ENCODE measurements at regions not wholly inside any gene's neighbourhood (a gene's known extent, or its start where the extent isn't known, plus 50 kb on each side); places are given as distances from the start of the nearest gene placed in this dataset.
"Not testable (repeated sequence)": the region's sequence is repeated elsewhere in the genome, so short reads cannot be mapped to it uniquely, and the experiment has no call there.

DNA sequence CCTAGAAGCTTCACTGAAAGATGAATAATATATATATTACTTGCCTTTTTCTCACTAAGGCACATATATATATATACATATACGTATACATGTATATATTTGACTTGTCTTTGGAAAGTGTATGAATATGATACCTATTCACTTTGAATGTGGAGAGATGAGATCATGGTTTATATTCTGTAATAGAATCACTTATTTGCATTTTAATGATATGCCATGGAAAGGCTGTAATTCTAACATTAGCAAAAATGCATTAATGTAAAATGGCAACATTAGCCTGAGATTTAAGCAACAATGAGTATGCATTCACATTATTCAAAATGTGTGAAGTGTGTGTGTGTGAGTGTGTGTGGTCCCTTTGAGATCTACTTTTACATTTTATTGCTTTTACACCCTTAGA is 54.5 kb upstream of the PRKD1 start:
- Histone ChIP-seq H3K9ac (ENCODE audit: low read depth, low read length) (no peak overlapping the region), H3K27me3 (ENCODE audit: control insufficient read depth, insufficient read depth, low read length) (no peaks in the 10 kb centered on the region), H3K4me3 (ENCODE audit: low read depth, low read length) (no peak overlapping the region), H3K4me1 (ENCODE audit: control insufficient read depth, insufficient read depth, low read length) (no peaks in the 10 kb centered on the region), H3K36me3 (ENCODE audit: control insufficient read depth, insufficient read depth, low read length) (no peaks in the 10 kb centered on the region), H3K9me3 (ENCODE audit: control insufficient read depth, insufficient read depth, low read length) (no peaks in the 10 kb centered on the region)

DNA sequence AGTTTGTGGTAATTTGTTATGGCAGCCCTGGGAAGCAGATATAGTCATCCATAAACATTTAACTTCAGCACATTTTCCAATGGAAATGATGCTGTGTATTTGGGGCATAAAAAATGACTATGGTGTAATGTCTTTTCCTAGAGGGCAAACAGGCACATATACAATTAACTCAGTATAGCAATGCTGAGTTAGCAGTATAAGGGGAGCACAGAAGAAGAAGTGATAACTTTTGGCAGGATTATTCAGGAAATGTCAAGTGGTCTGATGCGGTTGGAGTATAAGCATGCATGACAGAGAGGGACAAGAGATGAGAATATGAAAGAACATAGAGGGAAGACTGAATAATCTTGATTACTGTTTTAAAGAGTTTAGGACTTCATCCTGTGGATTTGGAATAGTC is 55.3 kb upstream of the PRKD1 start:
- Histone ChIP-seq H3K27me3 (ENCODE audit: control insufficient read depth, insufficient read depth, low read length) (no peaks in the 10 kb centered on the region), H3K4me1 (ENCODE audit: control insufficient read depth, insufficient read depth, low read length) (no peaks in the 10 kb centered on the region), H3K9ac (ENCODE audit: low read depth, low read length) (no peak overlapping the region), H3K36me3 (ENCODE audit: control insufficient read depth, insufficient read depth, low read length) (no peaks in the 10 kb centered on the region), H3K4me3 (ENCODE audit: low read depth, low read length) (no peak overlapping the region), H3K9me3 (ENCODE audit: control insufficient read depth, insufficient read depth, low read length) (no peaks in the 10 kb centered on the region)

DNA sequence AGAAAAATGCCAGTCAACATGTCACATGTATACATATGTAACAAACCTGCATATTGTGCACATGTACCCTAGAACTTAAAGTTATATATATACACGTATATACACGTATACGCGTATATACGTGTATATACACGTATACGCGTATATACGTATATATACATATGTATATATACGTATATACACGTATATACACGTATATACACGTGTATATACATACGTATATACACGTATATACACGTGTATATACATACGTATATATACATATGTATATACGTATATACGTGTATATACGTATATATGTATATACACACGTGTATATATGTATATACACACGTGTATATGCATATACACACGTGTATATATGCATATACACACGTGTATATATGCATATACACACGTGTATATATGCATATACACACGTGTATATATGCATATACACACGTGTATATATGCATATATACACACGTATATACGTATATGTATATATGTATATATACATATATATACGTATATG is 62.8 kb upstream of the PRKD1 start:
- H3K36me3 ChIP-seq (ENCODE audit: control insufficient read depth, insufficient read depth, low read length); H3K4me1 ChIP-seq (ENCODE audit: control insufficient read depth, insufficient read depth, low read length); H3K4me3 ChIP-seq (ENCODE audit: low read depth, low read length); H3K27me3 ChIP-seq (ENCODE audit: control insufficient read depth, insufficient read depth, low read length); H3K9me3 ChIP-seq (ENCODE audit: control insufficient read depth, insufficient read depth, low read length); H3K9ac ChIP-seq (ENCODE audit: low read depth, low read length): not testable (repeated sequence)

DNA sequence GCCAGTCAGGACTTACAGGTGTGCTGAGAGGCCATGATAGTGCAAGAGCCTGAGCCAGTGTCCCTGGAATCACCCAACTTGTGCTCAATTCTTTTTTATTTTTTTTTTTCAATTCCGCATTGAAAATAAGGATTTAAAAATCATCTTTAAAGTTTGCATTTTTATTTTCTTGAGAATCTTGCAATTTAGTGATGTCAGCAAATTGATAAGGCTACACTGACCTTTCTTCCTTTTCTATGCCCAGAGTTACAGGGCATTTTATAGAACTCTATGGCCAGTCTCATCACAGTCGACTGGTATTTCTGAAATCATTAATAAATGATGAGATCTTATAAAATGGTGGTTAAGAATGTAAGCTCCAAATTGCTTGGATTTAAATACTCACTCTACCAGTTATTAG is 63.3 kb upstream of the PRKD1 start:
- Histone ChIP-seq H3K9ac (ENCODE audit: low read depth, low read length) (no peak overlapping the region), H3K4me1 (ENCODE audit: control insufficient read depth, insufficient read depth, low read length) (no peaks in the 10 kb centered on the region), H3K36me3 (ENCODE audit: control insufficient read depth, insufficient read depth, low read length) (no peaks in the 10 kb centered on the region), H3K4me3 (ENCODE audit: low read depth, low read length) (no peak overlapping the region), H3K9me3 (ENCODE audit: control insufficient read depth, insufficient read depth, low read length) (no peaks in the 10 kb centered on the region), H3K27me3 (ENCODE audit: control insufficient read depth, insufficient read depth, low read length) (no peaks in the 10 kb centered on the region)

DNA sequence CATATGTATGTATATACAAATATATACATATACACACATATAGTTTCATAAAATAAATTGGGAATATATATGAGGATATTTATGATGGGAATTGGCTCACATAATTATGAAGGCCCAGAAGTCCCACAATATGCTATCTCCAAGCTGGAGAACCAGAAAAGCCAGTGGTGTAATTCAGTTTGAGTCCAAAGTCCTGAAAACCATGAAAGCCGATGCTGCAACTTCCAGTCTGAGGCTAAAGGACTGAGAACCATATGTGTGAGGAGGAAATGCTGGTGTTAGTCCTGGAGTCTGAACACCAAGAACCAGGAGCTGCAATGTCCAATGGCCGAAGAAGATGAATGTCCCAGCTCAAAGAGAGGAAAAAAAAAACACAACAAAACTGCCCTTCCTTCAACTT is 65.5 kb upstream of the PRKD1 start:
- no peaks in the 10 kb centered on the region for H3K27me3 ChIP-seq (ENCODE audit: control insufficient read depth, insufficient read depth, low read length)
- H3K4me1 ChIP-seq (ENCODE audit: control insufficient read depth, insufficient read depth, low read length) = no peaks in the 10 kb centered on the region
- H3K4me3 ChIP-seq (ENCODE audit: low read depth, low read length) = no peak overlapping the region
- no peaks in the 10 kb centered on the region for H3K36me3 ChIP-seq (ENCODE audit: control insufficient read depth, insufficient read depth, low read length)
- H3K9ac ChIP-seq (ENCODE audit: low read depth, low read length) = no peak overlapping the region
- H3K9me3 ChIP-seq (ENCODE audit: control insufficient read depth, insufficient read depth, low read length) = no peaks in the 10 kb centered on the region

DNA sequence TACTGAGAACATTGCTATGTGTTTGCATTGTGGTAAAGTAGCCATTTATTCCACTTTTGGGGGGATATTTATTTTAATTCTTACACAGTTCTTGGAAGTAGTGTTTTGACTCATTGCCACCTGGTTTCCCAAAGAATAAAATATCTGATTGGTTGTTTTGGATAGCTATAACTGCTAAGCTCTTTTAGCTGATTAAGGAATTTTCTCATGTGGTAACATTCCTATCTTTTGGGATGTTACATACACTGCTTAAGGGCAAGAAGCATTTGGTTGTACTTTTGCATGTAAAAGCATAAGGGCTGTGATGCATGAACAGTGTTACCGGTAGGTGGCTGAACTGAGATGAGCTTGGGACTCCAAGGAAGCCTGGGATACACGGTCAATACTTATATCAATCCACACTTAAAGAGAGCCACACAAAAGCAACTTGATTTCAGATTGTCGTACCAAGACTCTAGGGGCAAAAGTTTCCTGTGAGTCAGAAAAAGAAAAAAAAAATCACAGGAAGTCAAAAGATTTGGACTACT is 71.4 kb upstream of the PRKD1 start:
- Histone ChIP-seq H3K36me3 (ENCODE audit: control insufficient read depth, insufficient read depth, low read length) (no peaks in the 10 kb centered on the region), H3K4me1 (ENCODE audit: control insufficient read depth, insufficient read depth, low read length) (no peaks in the 10 kb centered on the region), H3K9ac (ENCODE audit: low read depth, low read length) (no peak overlapping the region), H3K4me3 (ENCODE audit: low read depth, low read length) (no peak overlapping the region), H3K9me3 (ENCODE audit: control insufficient read depth, insufficient read depth, low read length) (no peaks in the 10 kb centered on the region), H3K27me3 (ENCODE audit: control insufficient read depth, insufficient read depth, low read length) (no peaks in the 10 kb centered on the region)

DNA sequence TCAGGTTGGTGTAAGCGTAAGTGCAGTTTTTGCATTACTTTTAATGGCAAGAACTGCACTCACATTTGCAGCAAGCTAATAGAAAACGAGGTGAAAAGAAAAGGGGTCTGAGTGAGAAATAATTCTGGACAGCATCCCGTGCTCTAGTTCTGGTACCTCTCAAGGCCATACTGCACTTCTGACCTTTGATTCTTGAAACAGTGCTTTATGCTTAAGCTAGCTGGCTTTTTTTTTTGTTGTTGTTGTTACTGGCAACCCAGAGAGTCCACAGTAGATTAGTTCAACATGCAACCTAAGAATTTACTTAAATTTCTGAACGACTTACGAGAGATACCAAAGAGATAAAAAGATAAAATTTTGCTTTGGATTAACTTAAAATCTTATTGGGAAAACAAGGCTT is 75.2 kb upstream of the PRKD1 start:
- H3K4me3 ChIP-seq (ENCODE audit: low read depth, low read length) = no peak overlapping the region
- H3K9me3 ChIP-seq (ENCODE audit: control insufficient read depth, insufficient read depth, low read length) = no peaks in the 10 kb centered on the region
- H3K4me1 ChIP-seq (ENCODE audit: control insufficient read depth, insufficient read depth, low read length) = no peaks in the 10 kb centered on the region
- no peaks in the 10 kb centered on the region for H3K27me3 ChIP-seq (ENCODE audit: control insufficient read depth, insufficient read depth, low read length)
- H3K36me3 ChIP-seq (ENCODE audit: control insufficient read depth, insufficient read depth, low read length) = no peaks in the 10 kb centered on the region
- no peak overlapping the region for H3K9ac ChIP-seq (ENCODE audit: low read depth, low read length)

DNA sequence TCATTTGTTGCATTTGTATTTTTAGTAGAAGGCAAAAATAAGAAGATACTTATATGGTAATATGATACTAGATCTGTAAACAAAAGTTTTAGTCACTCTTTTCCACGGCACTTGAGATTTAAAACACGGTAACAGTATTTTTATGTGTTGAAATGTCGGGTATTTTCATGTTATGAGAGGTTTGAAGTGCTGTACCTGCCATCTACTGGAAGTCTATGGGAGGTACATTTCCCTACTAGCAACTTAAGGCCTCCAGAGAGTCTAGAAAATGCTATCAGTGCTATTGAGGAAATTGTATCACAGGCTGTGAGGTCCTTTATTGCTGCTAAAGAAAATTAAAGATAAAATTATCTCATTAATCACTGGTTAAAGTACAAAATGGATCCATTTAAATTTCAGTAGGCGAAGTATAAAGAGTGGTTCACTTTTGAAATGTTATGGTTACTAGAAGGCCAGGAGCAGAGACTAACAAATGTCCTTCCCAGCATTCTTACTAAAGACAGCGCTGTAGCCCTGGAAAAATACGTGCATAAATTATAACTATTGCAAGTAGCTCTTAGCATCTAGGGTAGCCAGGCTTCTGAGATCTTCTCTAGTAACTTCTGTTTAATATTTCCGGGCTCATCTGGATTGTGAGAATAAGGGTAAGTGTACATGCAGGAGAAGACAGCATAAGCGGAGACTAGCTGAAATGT is 77.6 kb upstream of the PRKD1 start:
- no peaks in the 10 kb centered on the region for H3K27me3 ChIP-seq (ENCODE audit: control insufficient read depth, insufficient read depth, low read length)
- H3K4me1 ChIP-seq (ENCODE audit: control insufficient read depth, insufficient read depth, low read length) = no peaks in the 10 kb centered on the region
- H3K36me3 ChIP-seq (ENCODE audit: control insufficient read depth, insufficient read depth, low read length) = no peaks in the 10 kb centered on the region
- no peak overlapping the region for H3K9ac ChIP-seq (ENCODE audit: low read depth, low read length)
- no peak overlapping the region for H3K4me3 ChIP-seq (ENCODE audit: low read depth, low read length)
- no peaks in the 10 kb centered on the region for H3K9me3 ChIP-seq (ENCODE audit: control insufficient read depth, insufficient read depth, low read length)

DNA sequence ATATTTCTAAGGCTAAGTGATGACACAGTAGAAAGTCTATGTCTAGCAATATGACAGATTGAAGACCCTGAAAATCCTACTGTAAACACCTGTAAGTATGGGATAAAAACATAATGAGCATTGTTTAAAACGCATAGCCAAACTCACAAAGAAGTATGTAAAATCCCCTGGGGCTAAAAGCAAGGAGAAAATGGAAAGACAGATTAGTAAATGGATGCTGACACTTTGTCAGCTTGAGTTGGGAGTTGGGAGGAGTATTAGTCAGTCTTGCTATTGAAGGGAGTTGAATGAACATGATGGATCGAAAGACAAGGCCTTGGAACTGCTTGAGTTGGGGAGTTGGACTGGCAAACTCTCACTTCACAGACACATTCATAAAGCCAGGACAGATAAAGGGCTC is 79.0 kb upstream of the PRKD1 start:
- Histone ChIP-seq H3K9me3 (ENCODE audit: control insufficient read depth, insufficient read depth, low read length) (no peaks in the 10 kb centered on the region), H3K9ac (ENCODE audit: low read depth, low read length) (no peak overlapping the region), H3K4me3 (ENCODE audit: low read depth, low read length) (no peak overlapping the region), H3K36me3 (ENCODE audit: control insufficient read depth, insufficient read depth, low read length) (no peaks in the 10 kb centered on the region), H3K27me3 (ENCODE audit: control insufficient read depth, insufficient read depth, low read length) (no peaks in the 10 kb centered on the region), H3K4me1 (ENCODE audit: control insufficient read depth, insufficient read depth, low read length) (no peaks in the 10 kb centered on the region)

DNA sequence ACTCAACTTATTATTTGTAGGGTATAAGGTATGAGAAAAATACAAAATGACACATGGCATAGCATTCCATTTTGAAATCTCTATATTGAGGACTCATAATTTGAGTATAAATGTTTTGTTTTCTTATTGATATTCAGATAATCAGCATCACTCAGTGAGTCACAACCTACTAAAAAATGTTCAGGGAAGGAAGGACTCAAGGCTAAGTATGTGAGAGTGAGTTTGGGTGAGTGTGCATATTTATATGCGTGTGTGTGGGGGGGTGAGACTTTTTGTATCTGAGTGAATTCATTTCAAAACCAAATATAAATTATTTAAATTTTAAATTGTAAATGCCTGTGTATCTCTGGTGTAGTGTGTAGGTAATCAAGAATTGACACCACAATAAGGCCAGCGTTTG is 87.8 kb upstream of the PRKD1 start:
- no peaks in the 10 kb centered on the region for H3K4me1 ChIP-seq (ENCODE audit: control insufficient read depth, insufficient read depth, low read length)
- no peak overlapping the region for H3K4me3 ChIP-seq (ENCODE audit: low read depth, low read length)
- no peaks in the 10 kb centered on the region for H3K36me3 ChIP-seq (ENCODE audit: control insufficient read depth, insufficient read depth, low read length)
- no peaks in the 10 kb centered on the region for H3K27me3 ChIP-seq (ENCODE audit: control insufficient read depth, insufficient read depth, low read length)
- no peak overlapping the region for H3K9ac ChIP-seq (ENCODE audit: low read depth, low read length)
- peaks cover 3% of the 10 kb centered on the region for H3K9me3 ChIP-seq (ENCODE audit: control insufficient read depth, insufficient read depth, low read length)

DNA sequence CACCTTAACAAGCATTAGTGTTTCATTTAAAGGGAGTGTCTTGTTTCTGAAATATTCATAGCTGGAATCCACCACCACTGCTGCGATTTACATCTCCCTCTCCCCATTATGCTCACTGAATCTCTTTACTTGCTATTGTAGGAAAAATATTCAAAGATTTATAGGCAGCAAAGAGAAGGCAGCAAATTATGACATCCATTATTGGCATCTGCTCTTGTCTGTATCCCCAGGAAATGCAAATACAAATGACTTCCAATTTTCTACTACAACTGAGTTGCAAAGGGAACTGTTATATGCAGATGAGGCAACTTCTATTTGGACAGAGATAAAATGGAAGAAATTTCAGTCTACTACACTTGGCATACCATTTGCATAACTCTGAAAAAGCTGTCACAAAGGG is 88.4 kb upstream of the PRKD1 start:
- Histone ChIP-seq H3K9ac (ENCODE audit: low read depth, low read length) (no peak overlapping the region), H3K9me3 (ENCODE audit: control insufficient read depth, insufficient read depth, low read length) (peaks cover 3% of the 10 kb centered on the region), H3K27me3 (ENCODE audit: control insufficient read depth, insufficient read depth, low read length) (no peaks in the 10 kb centered on the region), H3K36me3 (ENCODE audit: control insufficient read depth, insufficient read depth, low read length) (no peaks in the 10 kb centered on the region), H3K4me3 (ENCODE audit: low read depth, low read length) (no peak overlapping the region), H3K4me1 (ENCODE audit: control insufficient read depth, insufficient read depth, low read length) (no peaks in the 10 kb centered on the region)

DNA sequence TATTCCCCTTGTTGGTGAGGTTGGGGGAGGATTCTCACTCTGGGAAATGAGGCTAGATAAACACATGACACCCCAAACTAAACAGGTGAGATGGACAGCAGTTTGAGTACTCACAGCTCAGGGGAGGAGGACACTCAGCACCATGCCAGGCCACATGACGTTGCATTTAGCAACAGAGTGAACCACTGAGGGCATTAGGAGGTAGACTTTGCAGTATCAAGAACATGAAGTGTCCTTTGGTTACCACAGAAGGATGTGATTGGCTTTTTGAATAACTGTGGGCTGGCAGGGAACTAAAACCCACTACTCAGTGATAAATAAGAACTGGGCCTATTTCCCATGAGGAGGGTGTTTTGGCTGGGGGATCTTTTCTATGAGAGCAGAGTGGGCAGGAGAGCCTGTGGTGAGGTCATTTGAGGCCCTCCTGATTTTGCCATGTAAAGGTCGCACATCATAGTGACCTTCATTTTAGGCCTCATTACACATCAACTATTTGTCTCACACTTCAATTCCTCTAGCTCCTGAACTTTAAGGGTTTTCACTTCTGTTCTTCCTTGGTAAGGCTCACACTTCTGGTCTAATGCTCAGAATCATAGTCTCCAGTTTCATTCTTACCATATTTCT is 89.8 kb upstream of the PRKD1 start:
- Histone ChIP-seq H3K36me3 (ENCODE audit: control insufficient read depth, insufficient read depth, low read length) (no peaks in the 10 kb centered on the region), H3K27me3 (ENCODE audit: control insufficient read depth, insufficient read depth, low read length) (no peaks in the 10 kb centered on the region), H3K9ac (ENCODE audit: low read depth, low read length) (no peak overlapping the region), H3K4me1 (ENCODE audit: control insufficient read depth, insufficient read depth, low read length) (no peaks in the 10 kb centered on the region), H3K9me3 (ENCODE audit: control insufficient read depth, insufficient read depth, low read length) (peaks cover 3% of the 10 kb centered on the region), H3K4me3 (ENCODE audit: low read depth, low read length) (no peak overlapping the region)

Data from iPS-15b (cell line).